HTR-8/SVneo (cell line): ENCODE measurements at regions not wholly inside any gene's neighbourhood (a gene's known extent, or its start where the extent isn't known, plus 50 kb on each side); places are given as distances from the start of the nearest gene placed in this dataset.

Experiments
- DNase-seq: peaks from one replicate; pipeline ENCODE4 v3.0.0; 2011; ENCODE audit warnings: low spot score, mixed read lengths; ENCODE audit not compliant: insufficient read length
- FAIRE-seq: peaks from 2 replicates; lab custom pipeline; 2011; peaks lifted over from hg19 to GRCh38; lab: Jason Lieb, UNC

- FAIRE-seq, result no peak
- no peak for DNase-seq
These were observed 690.5 kb upstream of the NR5A2 start for GRCh38 chr1:199336745-199337640.

- FAIRE-seq (no peak), DNase-seq (no peak)
These were observed 688.8 kb upstream of the NR5A2 start for GRCh38 chr1:199338760-199339159.

GRCh38 chr1:199352351-199352750, 675.2 kb upstream of the NR5A2 start:
- FAIRE-seq, result no peak
- DNase-seq, result no peak

GRCh38 chr1:199353906-199354305, 673.6 kb upstream of the NR5A2 start:
- DNase-seq (no peak), FAIRE-seq (no peak)

- DNase-seq (no peak), FAIRE-seq (no peak)
These were observed 670.9 kb upstream of the NR5A2 start for GRCh38 chr1:199356561-199356960.

GRCh38 chr1:199357599-199357998, 669.9 kb upstream of the NR5A2 start:
- FAIRE-seq, result no peak

GRCh38 chr1:199362996-199363395, 664.5 kb upstream of the NR5A2 start:
- DNase-seq, result no peak
- FAIRE-seq, result no peak

More at GRCh38 chr1:199357599-199357998, 669.9 kb upstream of the NR5A2 start:
- DNase-seq, result no peak

GRCh38 chr1:199373139-199373538, 654.4 kb upstream of the NR5A2 start:
- DNase-seq, result no peak
- FAIRE-seq, result no peak

GRCh38 chr1:199377211-199377610, 650.3 kb upstream of the NR5A2 start:
- no peak for FAIRE-seq

GRCh38 chr1:199383793-199384192, 643.7 kb upstream of the NR5A2 start:
- DNase-seq, result no peak
- FAIRE-seq, result no peak

More at GRCh38 chr1:199377211-199377610, 650.3 kb upstream of the NR5A2 start:
- no peak for DNase-seq

GRCh38 chr1:199394856-199395255, 632.7 kb upstream of the NR5A2 start:
- FAIRE-seq (no peak), DNase-seq (no peak)

GRCh38 chr1:199396456-199396855, 631.1 kb upstream of the NR5A2 start:
- FAIRE-seq, result no peak

GRCh38 chr1:199399996-199400724, 627.4 kb upstream of the NR5A2 start:
- DNase-seq, result no peak
- no peak for FAIRE-seq

More at GRCh38 chr1:199396456-199396855, 631.1 kb upstream of the NR5A2 start:
- DNase-seq, result no peak

- FAIRE-seq, result no peak
- DNase-seq, result no peak
These were observed 623.9 kb upstream of the NR5A2 start for GRCh38 chr1:199403531-199404116.

GRCh38 chr1:199404191-199404590, 623.3 kb upstream of the NR5A2 start:
- FAIRE-seq, result no peak
- DNase-seq, result no peak

GRCh38 chr1:199404976-199405375, 622.5 kb upstream of the NR5A2 start:
- no peak for DNase-seq

GRCh38 chr1:199405634-199406196, 621.8 kb upstream of the NR5A2 start:
- FAIRE-seq (no peak), DNase-seq (no peak)

More at GRCh38 chr1:199404976-199405375, 622.5 kb upstream of the NR5A2 start:
- FAIRE-seq, result no peak

- no peak for DNase-seq
- no peak for FAIRE-seq
These were observed 617.0 kb upstream of the NR5A2 start for GRCh38 chr1:199410462-199410861.

GRCh38 chr1:199411506-199411905, 616.0 kb upstream of the NR5A2 start:
- FAIRE-seq (no peak), DNase-seq (no peak)

- no peak for DNase-seq
These were observed 605.3 kb upstream of the NR5A2 start for GRCh38 chr1:199422206-199422605.

More at GRCh38 chr1:199422206-199422605, 605.3 kb upstream of the NR5A2 start:
- FAIRE-seq, result no peak
